Astrocyte (in vitro differentiated cells and primary cell): ENCODE measurements at regions not wholly inside any gene's neighbourhood (a gene's known extent, or its start where the extent isn't known, plus 50 kb on each side); places are given as distances from the start of the nearest gene placed in this dataset.

Experiments
- CTCF ChIP-seq: IDR thresholded peaks from 2 replicates; pipeline ENCODE4 v1.5.1; 2011; ENCODE audit warnings: low read depth, mild to moderate bottlenecking, inconsistent platforms, low read length, moderate library complexity; ENCODE audit not compliant: insufficient read depth
- EZH2 ChIP-seq: IDR thresholded peaks from 2 replicates; pipeline ENCODE4 v1.6.1; 2012; ENCODE audit warnings: mild to moderate bottlenecking, low read length, inconsistent platforms; ENCODE audit not compliant: insufficient read depth

GRCh38 chr17:77513045-77513444 lies 372.3 kb downstream of the SEC14L1 start:
- TF ChIP-seq CTCF (no peak), EZH2 (no peak)
